GM04503 (cell line): ENCODE measurements at regions not wholly inside any gene's neighbourhood (a gene's known extent, or its start where the extent isn't known, plus 50 kb on each side); places are given as distances from the start of the nearest gene placed in this dataset.

ENCODE experiments used
- DNase-seq: peaks from one replicate; pipeline ENCODE4 v3.0.0-alpha.2; 2012; ENCODE audit warnings: low read depth

- DNase-seq: no peak
Observed at GRCh38 chr9:72431036-72431435, 66.0 kb upstream of the ZFAND5 start.

- DNase-seq: peak; percentile 96
Observed at GRCh38 chr9:72428329-72428728, 63.3 kb upstream of the ZFAND5 start.

GRCh38 chr9:72427801-72428200 is 62.8 kb upstream of the ZFAND5 start:
- no peak for DNase-seq

- no peak for DNase-seq
Observed at GRCh38 chr9:72424131-72424530, 59.1 kb upstream of the ZFAND5 start.

GRCh38 chr9:72422214-72422613 is 57.2 kb upstream of the ZFAND5 start:
- no peak for DNase-seq

DNA sequence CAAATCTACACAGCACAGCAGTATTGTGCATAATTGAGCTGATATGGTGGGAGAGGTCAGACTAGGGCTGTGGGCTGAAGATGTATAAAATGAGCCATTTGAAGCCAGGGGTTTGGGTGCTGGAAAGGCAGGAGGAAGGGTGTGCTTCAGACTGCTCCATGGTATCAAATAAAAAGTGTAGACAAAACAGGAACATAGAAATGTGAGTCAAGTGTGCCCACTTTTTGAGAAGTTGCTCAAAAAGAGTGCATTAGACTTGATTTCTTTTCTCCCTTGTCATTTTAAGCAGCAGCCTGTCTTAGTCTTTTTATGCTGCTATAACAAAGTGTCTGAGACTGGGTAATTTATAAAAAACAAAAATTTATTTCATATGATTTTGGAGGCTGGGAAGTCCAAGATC is 55.8 kb upstream of the ZFAND5 start:
- DNase-seq: no peak

GRCh38 chr9:72415948-72416347 is 50.9 kb upstream of the ZFAND5 start:
- no peak for DNase-seq

DNA sequence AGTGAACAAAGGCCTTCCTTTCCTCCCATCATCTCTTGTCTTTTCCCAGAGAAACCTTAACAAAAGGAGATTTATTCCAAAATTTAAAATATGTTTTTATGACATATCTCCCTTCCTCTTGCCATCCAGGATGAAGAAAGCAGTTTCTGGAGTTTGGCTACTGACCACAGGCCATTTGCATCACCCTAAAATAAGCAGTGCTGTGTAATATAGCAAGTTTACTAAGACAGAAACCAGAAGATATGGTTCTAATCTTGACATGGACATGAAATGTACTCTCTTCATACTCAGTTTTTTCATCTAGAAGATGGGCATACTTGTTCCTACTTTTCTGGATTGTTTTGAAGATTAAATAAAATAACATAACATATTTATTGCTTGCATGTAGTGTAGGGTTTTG is 50.2 kb upstream of the ZFAND5 start:
- no peak for DNase-seq
